Peyer's patch (tissue), 4 donors: ENCODE measurements at regions not wholly inside any gene's neighbourhood (a gene's known extent, or its start where the extent isn't known, plus 50 kb on each side); places are given as distances from the start of the nearest gene placed in this dataset.

Experiments used
- DNase-seq, 3 donors: peaks; one replicate each; pipeline ENCODE4 v3.0.0-alpha.2; 2017 to 2019
- H3K27ac ChIP-seq, 4 donors: fragments of 200-600 bp; sonication (generic); one replicate each; pipeline ENCODE4 v1.5.1; 2016 to 2019
- H3K27me3 ChIP-seq, 2 donors: fragments of 200-600 bp; sonication (generic); one replicate each; pipeline ENCODE4 v1.5.1; 2019
- H3K36me3 ChIP-seq, 3 donors: fragments of 200-600 bp; sonication (generic); one replicate each; pipeline ENCODE4 v1.5.1; 2016 to 2019
- H3K4me1 ChIP-seq, 4 donors: fragments of 200-600 bp; sonication (generic); one replicate each; pipeline ENCODE4 v1.5.1; 2016 to 2019
- H3K4me3 ChIP-seq, 4 donors: fragments of 200-600 bp; sonication (generic); 1 replicate in 3 of 4; 2 replicates in 1 of 4; pipeline ENCODE4 v1.5.1; 2016 to 2019; ENCODE audit warnings: mild to moderate bottlenecking in 1 of 4
- H3K9me3 ChIP-seq, 4 donors: fragments of 200-600 bp; sonication (generic); one replicate each; pipeline ENCODE4 v1.5.1; 2016 to 2019; ENCODE audit warnings: mild to moderate bottlenecking in 1 of 4
- POLR2A ChIP-seq, 2 donors: fragments of 450-650 bp; IDR thresholded peaks; one replicate each; pipeline ENCODE4 v1.5.1; 2017; ENCODE audit warnings: antibody characterized with exemption in 2 of 2, mild to moderate bottlenecking in 2 of 2, moderate library complexity in 2 of 2
- TF ChIP-seq, protein P1 (sequence below), 6 experiments: fragments of 450-650 bp in 4 of 6; fragments of 200-600 bp in 2 of 6; sonication (generic) in 1 of 6; IDR thresholded peaks; one replicate each; pipeline ENCODE4 v1.5.1; 2017 to 2019; ENCODE audit warnings: antibody characterized with exemption in 6 of 6, mild to moderate bottlenecking in 3 of 6, moderate library complexity in 1 of 6

DNA sequence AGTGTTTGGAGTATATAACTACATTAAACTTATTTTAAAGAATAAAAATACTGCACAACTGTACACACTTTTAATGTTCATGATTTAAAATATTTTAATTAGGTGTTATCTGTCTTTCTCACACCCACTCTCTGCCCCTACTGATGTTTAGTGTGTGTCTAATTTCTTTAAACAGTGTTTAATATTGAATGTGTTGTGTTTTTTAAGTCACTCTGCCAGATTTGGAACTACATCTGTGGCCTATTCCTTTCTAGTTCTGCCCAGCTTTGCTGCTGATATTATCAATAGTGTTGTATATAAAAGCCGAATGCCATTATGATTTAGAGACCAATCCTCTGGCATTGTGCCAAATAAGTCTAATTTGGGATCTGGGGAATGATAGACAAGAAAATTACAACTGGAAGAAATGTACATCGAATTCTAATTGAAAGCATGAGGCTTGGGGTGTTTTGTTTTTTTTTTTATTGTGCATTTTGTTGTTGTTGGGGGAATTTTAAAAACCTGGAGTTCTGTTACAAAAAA, 398.0 kb downstream of the CPS1 start:
- Histone ChIP-seq H3K4me3 (no peak overlapping the region), H3K9me3 (no peaks in the 10 kb centered on the region), H3K36me3 (no peaks in the 10 kb centered on the region), H3K27ac (no peak overlapping the region), H3K27me3 (no peaks in the 10 kb centered on the region), H3K4me1 (no peaks in the 10 kb centered on the region)
- no peak for DNase-seq
- TF ChIP-seq POLR2A (IDR thresholded peaks at IDR 0.05): no peak
- TF ChIP-seq, protein P1, sequence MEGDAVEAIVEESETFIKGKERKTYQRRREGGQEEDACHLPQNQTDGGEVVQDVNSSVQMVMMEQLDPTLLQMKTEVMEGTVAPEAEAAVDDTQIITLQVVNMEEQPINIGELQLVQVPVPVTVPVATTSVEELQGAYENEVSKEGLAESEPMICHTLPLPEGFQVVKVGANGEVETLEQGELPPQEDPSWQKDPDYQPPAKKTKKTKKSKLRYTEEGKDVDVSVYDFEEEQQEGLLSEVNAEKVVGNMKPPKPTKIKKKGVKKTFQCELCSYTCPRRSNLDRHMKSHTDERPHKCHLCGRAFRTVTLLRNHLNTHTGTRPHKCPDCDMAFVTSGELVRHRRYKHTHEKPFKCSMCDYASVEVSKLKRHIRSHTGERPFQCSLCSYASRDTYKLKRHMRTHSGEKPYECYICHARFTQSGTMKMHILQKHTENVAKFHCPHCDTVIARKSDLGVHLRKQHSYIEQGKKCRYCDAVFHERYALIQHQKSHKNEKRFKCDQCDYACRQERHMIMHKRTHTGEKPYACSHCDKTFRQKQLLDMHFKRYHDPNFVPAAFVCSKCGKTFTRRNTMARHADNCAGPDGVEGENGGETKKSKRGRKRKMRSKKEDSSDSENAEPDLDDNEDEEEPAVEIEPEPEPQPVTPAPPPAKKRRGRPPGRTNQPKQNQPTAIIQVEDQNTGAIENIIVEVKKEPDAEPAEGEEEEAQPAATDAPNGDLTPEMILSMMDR (IDR thresholded peaks at IDR 0.05): no peak

GRCh38 chr2:210955591-210955990, 399.2 kb downstream of the CPS1 start:
- no peaks in the 10 kb centered on the region for H3K27me3 ChIP-seq
- no peaks in the 10 kb centered on the region for H3K4me1 ChIP-seq
- H3K4me3 ChIP-seq: no peak overlapping the region
- DNase-seq: no peak
- H3K27ac ChIP-seq: no peak overlapping the region
- no peaks in the 10 kb centered on the region for H3K36me3 ChIP-seq
- TF ChIP-seq POLR2A (IDR thresholded peaks at IDR 0.05): no peak
- TF ChIP-seq, protein P1 (IDR thresholded peaks at IDR 0.05): no peak
- no peaks in the 10 kb centered on the region for H3K9me3 ChIP-seq

DNA sequence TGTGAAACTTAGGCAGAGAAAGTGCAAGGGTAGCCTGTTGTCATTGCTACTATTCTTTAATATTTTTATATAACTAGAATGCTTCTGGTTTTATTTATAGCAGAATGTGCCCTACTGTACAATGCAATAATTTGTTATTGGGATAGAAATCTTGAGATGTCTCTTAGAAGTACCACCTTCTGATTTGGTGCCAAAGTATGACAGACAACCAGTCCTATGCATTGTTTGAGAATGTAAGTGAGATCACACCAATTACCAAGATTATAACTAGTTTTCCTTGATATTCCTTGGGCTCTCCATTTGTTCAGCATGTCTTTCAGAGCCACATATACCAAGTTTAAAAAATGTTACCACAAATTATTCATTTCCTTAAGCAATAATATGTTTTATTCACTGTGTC, 399.7 kb downstream of the CPS1 start:
- no peaks in the 10 kb centered on the region for H3K27me3 ChIP-seq
- H3K36me3 ChIP-seq: no peaks in the 10 kb centered on the region
- TF ChIP-seq, protein P1 (IDR thresholded peaks at IDR 0.05): no peak
- no peak for TF ChIP-seq POLR2A (IDR thresholded peaks at IDR 0.05)
- no peaks in the 10 kb centered on the region for H3K9me3 ChIP-seq
- no peak for DNase-seq
- no peak overlapping the region for H3K4me3 ChIP-seq
- no peaks in the 10 kb centered on the region for H3K4me1 ChIP-seq
- no peak overlapping the region for H3K27ac ChIP-seq

GRCh38 chr2:210961249-210961648, 404.9 kb downstream of the CPS1 start:
- Histone ChIP-seq H3K27me3 (no peaks in the 10 kb centered on the region), H3K4me3 (no peak overlapping the region), H3K36me3 (no peaks in the 10 kb centered on the region), H3K27ac (no peak overlapping the region), H3K4me1 (no peaks in the 10 kb centered on the region), H3K9me3 (no peaks in the 10 kb centered on the region)
- TF ChIP-seq, protein P1 (IDR thresholded peaks at IDR 0.05): no peak
- no peak for TF ChIP-seq POLR2A (IDR thresholded peaks at IDR 0.05)
- DNase-seq: no peak

DNA sequence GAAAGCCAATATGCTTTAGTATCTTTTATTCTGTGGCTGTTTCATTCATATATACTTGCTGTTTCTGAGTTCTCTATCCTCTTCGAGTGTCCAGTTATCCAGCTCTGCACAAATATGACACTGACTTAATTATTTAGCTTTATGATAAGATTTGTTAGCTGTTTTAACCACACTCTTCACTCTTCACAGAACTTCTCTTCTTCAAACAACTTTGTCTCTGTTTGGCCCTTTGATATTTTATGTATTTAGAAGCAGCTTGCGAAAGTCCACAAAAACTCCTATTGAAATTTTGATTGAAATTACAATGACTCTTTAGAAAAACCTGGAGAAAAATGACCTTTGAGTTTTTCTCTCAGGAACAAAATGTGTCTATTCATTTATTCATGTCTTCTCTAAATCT, 407.0 kb downstream of the CPS1 start:
- Histone ChIP-seq H3K36me3 (no peaks in the 10 kb centered on the region), H3K4me3 (no peak overlapping the region), H3K4me1 (no peaks in the 10 kb centered on the region), H3K27ac (no peak overlapping the region), H3K9me3 (no peaks in the 10 kb centered on the region), H3K27me3 (no peaks in the 10 kb centered on the region)
- TF ChIP-seq, protein P1 (IDR thresholded peaks at IDR 0.05): no peak
- no peak for DNase-seq

- no peak for DNase-seq
- TF ChIP-seq POLR2A (IDR thresholded peaks at IDR 0.05): no peak
- TF ChIP-seq, protein P1 (IDR thresholded peaks at IDR 0.05): no peak
- H3K9me3 ChIP-seq: no peaks in the 10 kb centered on the region
Measured at GRCh38 chr2:210964141-210964764, 407.9 kb downstream of the CPS1 start.

More at GRCh38 chr2:210964141-210964764, 407.9 kb downstream of the CPS1 start:
- H3K36me3 ChIP-seq: no peaks in the 10 kb centered on the region
- H3K4me1 ChIP-seq: no peaks in the 10 kb centered on the region
- no peak overlapping the region for H3K4me3 ChIP-seq
- H3K27ac ChIP-seq: no peak overlapping the region
- H3K27me3 ChIP-seq: no peaks in the 10 kb centered on the region
